ENCODE measurements at regions not wholly inside any gene's neighbourhood (a gene's known extent, or its start where the extent isn't known, plus 50 kb on each side); places are given as distances from the start of the nearest gene placed in this dataset.

GRCh38 chr20:23161968-23162696, 76.0 kb upstream of the CD93 start:
- H3K4me3 ChIP-seq (ENCODE audit: low read depth, low read length): no peak overlapping the region
- ChIA-PET CTCF (no interaction called here), POLR2A (no interaction called here)
- no peak for TF ChIP-seq CTCF (IDR thresholded peaks at IDR 0.05; ENCODE audit: insufficient read depth, low read length, missing control alignments)
- no peak for DNase-seq (ENCODE audit: low read depth, low spot score)

GRCh38 chr20:23161244-23161891, 75.2 kb upstream of the CD93 start:
- ChIA-PET POLR2A (no interaction called here), CTCF (no interaction called here)
- DNase-seq (ENCODE audit: low read depth, low spot score): no peak
- H3K4me3 ChIP-seq (ENCODE audit: low read depth, low read length): no peak overlapping the region
- TF ChIP-seq CTCF (IDR thresholded peaks at IDR 0.05; ENCODE audit: insufficient read depth, low read length, missing control alignments): no peak

- ChIA-PET POLR2A (interaction anchor here (0.6 kb wide), 1 partner anchor 1703 kb away, joined by 3 read pairs; no protein-coding TSS in a partner anchor), CTCF (interaction anchor here (0.7 to 2.4 kb wide), 3 partner anchors 11 to 469 kb away, joined by 4 to 9 read pairs (median 5); no protein-coding TSS in a partner anchor)
- DNase-seq (ENCODE audit: low read depth, low spot score): no peak
- no peak overlapping the region for H3K4me3 ChIP-seq (ENCODE audit: low read depth, low read length)
- no peak for TF ChIP-seq CTCF (IDR thresholded peaks at IDR 0.05; ENCODE audit: insufficient read depth, low read length, missing control alignments)
Observed at GRCh38 chr20:23160536-23161243, 74.6 kb upstream of the CD93 start.

- CTCF ChIA-PET: interaction anchor here (1.0 to 2.4 kb wide), 2 partner anchors 10 to 468 kb away, joined by 4 to 9 read pairs; no protein-coding TSS in a partner anchor
- no peak for TF ChIP-seq CTCF (IDR thresholded peaks at IDR 0.05; ENCODE audit: insufficient read depth, low read length, missing control alignments)
- H3K4me3 ChIP-seq (ENCODE audit: low read depth, low read length): no peak overlapping the region
- POLR2A ChIA-PET: no interaction called here
- DNase-seq (ENCODE audit: low read depth, low spot score): no peak
Observed at GRCh38 chr20:23159947-23160318, 73.8 kb upstream of the CD93 start.

- H3K4me3 ChIP-seq (ENCODE audit: low read depth, low read length): no peak overlapping the region
- no peak for TF ChIP-seq CTCF (IDR thresholded peaks at IDR 0.05; ENCODE audit: insufficient read depth, low read length, missing control alignments)
- ChIA-PET POLR2A (no interaction called here), CTCF (interaction anchor here (2.4 to 5.5 kb wide), 2 partner anchors 10 to 15 kb away, joined by 9 to 18 read pairs; no protein-coding TSS in a partner anchor)
- no peak for DNase-seq (ENCODE audit: low read depth, low spot score)
Observed at GRCh38 chr20:23159256-23159946, 73.3 kb upstream of the CD93 start.
